HG03354 (cell line): ENCODE measurements at regions not wholly inside any gene's neighbourhood (a gene's known extent, or its start where the extent isn't known, plus 50 kb on each side); places are given as distances from the start of the nearest gene placed in this dataset.
"Not testable (repeated sequence)": the region's sequence is repeated elsewhere in the genome, so short reads cannot be mapped to it uniquely, and the experiment has no call there.

Experiments
- ATAC-seq: cut with Tn5 transposase; IDR thresholded peaks from one replicate; pipeline ENCODE4 v1.9.1; 2021; ENCODE audit warnings: mild to moderate bottlenecking; ENCODE audit not compliant: unreplicated experiment, poor library complexity, severe bottlenecking

DNA sequence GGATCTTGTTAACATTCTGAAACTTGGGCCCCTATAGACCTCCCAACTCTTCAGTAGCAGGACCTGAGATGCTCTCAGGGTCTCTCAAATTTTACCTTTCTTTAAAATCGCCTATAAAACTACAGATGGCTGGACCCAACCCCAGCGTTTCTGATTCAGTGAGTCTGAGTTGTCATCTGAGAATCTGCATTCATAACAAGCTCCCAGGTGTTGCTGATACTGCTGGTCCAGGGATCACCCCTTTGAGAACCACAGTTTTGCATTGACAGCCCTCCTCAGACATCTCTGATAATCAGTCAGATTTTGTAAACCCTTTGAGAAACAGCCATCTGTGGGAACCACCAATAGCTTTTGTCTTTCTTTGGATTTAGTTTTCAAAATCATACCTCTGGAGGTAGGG is 315.8 kb downstream of the CYRIA start:
- no peak for ATAC-seq

DNA sequence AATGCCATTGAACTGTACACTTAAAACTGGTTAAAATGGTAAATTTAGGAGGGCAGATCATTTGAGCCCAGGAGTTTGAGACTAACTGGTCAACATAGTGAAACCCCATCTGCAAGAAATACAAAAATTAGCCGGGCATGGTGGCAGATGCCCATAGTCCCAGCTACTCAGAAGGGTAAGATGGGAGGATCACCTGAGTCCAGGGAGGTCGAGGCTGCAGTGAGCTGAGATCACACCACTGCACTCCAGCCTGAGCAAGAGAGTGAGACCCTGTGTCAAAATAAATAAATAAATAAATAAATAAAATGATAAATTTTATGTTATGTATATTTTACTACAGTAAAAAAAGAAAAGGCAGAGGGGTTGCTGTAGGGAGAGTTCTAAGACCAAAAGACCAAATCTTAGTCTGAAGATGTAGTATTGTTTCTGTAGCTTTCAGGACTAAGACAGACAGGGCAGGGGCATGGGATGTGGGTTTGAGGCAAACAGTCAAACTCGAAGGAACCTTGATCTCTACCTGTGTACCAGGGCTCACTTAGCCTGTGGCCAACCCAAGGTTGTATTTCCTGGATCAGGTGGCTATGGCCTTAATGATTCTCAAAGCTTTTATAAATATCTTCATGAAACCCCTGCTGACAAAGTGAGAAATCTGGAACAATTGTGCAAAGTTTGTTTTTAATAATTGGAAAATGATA is 316.7 kb downstream of the CYRIA start:
- ATAC-seq = no peak

DNA sequence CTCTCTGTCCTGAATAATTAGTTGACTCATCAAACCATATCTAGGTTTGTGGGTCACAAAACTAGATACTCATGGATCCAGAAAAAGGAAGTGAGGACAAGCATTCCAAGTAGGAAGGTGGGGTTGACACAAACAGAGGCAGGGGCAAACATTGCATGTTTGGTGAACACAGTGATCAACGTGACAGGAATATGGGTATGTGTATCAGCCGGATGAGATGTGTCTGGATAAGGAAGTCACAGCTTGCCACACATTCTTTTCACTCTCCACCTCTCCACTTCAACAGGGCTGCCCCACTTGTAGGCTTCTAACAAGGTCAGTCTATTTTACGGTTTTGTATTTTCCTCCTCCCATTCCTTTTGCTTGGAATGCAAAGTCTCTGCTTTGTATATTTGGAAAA is 319.0 kb downstream of the CYRIA start:
- ATAC-seq = no peak

DNA sequence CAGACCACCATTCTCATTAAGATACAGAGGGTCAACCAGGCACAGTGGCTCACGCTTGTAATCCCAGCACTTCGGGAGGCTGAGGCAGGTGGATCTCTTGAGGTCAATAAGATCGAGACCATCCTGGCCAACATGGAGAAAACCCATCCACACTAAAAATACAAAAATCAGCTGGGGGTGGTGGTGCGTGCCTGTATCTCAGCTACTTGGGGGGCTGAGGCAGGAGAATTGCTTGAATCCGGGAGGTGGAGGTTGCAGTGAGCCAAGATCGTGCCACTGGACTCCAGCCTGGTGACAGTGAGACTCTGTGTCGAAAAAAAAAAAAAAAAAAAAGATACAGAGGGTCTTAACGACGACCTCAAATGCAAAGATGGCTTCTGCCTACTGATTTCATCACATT is 320.4 kb downstream of the CYRIA start:
- ATAC-seq = not testable (repeated sequence)

DNA sequence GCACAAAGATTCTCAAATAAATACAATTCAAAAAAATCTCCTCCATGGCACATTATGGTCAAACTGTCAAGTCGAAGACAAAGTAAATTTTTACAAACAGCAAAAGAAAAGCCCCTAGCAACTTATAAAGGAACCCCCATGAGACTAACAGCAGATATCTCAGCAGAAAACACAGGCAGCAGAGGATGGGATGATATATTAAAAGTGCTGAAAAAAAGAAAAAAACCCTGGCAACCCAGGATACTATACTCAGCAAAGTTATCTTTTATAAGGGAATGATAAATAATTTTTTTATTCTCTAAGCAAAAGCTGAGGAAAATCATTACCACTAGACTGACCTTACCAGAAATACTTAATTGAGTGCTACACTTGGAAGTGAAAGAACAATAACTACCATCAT is 326.4 kb downstream of the CYRIA start:
- ATAC-seq = no peak

DNA sequence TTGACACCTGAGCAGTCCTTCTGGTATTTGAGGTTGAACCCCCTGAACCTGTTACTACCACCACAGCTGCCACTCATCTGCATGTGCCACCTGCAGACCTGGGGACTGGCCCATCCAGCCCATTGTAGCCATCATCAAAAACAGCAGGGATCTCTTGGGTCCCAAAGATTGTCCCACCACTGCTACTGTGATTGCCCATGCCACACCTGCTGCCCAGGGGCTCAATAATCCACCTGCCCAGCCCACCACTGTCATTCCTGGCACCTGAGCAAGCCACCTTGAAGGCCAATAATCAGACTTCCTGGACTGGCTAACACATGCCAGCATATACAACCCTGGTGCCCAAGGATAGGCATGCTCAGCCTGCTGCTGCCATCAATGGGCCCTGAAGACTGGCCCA is 327.6 kb downstream of the CYRIA start:
- ATAC-seq = no peak

DNA sequence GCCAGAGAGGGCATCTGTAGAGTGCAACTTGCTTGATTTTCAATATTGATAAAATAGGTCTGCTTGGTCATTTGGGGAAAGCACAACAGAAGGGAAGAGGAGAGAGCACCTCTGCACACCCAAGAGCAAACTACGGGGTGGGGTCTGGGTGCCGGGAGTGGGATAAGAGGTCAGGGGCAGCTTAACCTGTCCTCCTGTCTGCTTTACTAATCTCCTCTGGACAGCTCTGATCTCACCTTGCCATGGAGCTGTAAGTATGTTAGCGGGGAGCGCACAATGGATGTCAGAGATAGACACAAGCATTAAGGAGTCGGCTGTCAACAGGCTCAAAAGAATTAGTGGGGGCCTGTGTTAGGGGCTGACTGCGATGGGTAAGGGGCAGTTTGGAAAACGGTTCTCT is 328.7 kb downstream of the CYRIA start:
- no peak for ATAC-seq

DNA sequence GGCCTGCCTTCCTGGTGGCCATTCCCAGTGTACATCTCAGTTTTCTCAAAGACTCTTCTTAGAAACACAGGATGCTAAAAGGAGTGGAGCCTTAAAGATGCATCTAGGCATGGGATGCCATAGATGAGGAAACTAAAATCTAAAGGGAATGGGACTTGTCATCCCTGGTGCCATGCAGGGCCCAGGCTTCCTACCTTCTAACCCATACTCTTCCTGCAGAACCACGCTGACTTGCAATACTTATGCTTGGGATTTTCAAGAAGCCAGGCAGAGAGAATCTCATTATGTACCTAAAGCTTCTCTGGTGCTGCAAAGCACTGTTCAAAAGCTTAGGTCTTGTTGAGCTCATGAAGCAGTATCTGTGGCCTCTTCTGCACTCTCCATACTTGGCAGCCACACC is 329.1 kb downstream of the CYRIA start:
- no peak for ATAC-seq

DNA sequence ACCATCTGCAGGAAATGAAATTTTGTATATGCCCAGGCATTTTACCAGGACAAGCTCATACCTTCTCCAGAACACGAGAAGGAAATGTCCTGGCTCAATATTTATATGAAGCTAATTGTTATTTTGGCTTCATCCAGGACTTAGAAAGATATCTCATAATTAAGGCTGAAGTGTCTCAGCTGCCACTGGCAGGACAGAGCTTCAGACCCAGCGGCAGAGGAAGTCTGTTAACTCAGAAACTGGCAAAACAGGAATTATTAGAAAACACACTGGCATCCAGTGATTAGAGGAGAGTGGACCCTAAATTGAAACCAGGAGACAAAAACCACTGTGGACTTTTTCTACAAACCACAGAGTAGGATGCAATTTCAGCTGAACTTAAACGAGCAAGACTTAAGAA is 329.7 kb downstream of the CYRIA start:
- no peak for ATAC-seq

DNA sequence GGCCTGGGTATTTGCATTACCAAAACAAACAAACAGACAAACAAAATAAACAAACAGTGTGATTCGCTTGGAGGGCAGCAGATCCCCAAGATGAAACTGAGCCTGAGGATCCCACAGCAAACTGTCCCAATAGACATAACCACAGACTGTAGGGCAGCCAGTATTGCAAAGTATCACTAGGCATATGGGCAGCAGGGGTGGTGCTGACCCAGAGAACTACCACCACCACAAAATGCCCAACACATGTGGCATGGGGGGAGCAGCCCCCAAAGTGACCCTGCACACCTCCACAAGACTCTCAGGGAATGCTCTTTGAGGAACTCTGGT is 330.1 kb downstream of the CYRIA start:
- no peak for ATAC-seq

DNA sequence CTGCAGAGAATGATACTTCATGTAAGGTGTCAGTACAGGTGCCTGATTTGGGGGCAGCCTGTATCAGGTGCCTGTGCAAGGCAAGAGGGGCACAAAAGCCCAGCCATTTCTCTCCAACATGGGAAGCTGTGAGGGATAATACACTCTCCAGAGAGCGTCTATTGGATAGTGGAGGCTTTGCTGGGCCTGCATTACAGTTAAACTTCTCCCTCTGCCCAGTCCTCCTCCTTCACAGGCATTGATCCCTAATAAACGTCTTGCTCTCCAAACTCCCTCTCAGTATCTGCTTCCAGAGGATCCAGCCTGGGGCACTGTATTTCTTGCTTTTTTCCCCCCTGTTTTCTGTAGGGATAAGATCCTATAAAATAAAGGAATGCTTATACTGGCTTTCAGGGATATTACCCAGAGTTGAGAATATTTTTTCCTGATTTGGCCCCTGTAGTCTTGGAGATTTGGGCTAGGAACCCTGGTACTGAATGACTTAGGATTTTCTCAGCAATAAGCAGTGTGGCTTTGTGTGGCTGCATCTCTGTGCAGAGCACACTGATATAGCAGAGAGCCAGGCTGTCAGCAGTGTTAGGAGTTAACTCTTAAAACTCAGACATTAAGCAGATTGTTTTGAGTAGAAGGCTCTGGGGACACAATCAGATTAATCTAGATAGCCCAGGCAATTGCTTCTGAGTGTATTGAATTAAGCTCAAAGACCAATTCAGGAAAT is 330.6 kb downstream of the CYRIA start:
- ATAC-seq = no peak

DNA sequence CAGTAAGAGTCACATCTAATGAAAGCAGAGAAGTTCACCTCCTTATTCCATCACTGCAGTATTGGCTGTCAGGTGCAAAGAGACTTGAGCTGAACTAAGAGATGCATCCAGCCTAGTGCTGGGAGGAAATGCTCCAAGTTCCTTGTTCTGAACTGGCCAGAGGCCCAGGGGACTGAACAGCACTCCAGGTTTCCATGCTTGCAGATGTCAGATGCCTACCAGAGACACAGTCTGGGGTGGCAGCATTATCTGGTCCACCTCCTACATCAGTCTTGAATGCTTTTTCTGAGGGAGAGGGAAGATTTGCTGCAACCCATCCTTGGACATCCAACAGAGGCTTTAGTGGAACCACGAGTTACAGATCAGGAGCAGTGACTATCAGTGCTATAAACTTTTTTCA is 331.3 kb downstream of the CYRIA start:
- ATAC-seq = no peak

DNA sequence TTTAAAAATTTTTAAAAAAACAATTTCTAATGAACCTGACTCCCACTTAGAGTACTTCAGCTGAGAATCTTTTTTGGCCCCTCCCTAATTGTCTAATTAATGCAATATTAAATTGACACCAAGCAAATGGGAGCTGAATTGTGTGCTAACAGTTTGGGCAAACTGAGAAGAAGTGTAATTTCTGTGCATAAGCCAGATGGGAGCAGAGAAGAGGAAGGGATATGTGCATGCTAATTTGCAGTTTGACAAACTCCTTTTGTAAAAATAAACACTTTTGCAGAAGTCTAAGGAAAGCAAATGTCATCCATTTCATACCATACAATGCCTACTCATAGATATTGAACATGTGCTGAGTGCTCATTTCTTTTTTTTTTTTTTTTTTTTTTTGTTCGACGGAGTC is 332.0 kb downstream of the CYRIA start:
- no peak for ATAC-seq

DNA sequence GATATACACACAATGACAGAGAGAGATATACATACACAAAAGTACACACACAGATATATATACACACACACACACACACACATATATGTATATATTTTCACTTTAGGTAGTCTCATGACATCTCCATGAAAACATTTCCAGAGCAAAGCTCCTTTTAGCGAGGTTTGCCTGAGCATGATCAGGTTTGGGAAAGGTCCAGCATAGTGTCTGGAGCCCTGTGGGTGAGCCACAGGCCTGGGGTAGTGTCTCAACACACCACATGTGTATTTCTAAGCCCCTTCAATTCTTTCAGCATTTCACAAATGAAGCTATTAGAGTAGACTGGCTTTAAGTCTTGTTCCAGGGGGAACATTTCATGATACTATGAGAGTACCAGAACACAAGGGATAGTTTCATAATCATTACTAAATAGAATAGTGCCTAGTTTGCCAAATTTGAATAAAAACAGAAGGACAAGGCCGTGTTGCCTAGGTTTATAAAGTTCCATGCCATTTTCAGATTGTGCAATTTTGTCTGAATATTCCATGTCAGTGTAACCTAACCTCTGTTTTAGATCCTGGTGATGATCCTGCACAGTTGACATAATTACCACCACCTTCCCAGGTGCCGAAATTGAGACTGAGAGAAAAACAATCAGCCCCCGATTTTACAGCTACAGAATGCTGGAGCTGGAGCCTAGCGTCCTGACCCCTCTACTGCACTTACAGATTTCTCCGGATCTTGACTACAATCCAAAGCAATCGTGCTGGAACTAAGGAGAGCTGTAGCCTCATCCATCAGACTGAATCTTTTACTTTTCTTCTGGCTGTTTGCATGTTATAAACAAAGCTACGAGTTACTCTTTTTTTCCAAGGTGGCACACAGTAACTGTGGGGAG is 332.7 kb downstream of the CYRIA start:
- no peak for ATAC-seq

DNA sequence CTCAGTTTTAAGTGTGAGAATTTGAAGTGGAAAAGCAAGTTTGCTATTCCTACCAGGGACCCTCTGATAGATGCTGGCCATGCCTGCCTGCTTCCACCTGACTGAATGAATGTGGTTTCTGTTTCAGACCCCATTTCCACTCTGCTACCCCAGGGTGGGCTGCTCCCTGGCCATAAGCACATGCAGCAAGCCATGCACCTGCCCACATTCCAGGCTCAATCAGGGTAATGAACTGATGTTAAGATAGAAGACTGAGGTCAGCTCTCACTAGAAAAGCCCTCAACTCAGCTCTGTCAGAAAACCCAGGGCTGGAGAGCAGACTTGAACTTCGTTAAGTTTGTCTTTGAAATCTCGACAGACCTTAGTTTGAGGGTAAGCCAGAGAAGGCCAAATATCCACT is 333.9 kb downstream of the CYRIA start:
- ATAC-seq = no peak

DNA sequence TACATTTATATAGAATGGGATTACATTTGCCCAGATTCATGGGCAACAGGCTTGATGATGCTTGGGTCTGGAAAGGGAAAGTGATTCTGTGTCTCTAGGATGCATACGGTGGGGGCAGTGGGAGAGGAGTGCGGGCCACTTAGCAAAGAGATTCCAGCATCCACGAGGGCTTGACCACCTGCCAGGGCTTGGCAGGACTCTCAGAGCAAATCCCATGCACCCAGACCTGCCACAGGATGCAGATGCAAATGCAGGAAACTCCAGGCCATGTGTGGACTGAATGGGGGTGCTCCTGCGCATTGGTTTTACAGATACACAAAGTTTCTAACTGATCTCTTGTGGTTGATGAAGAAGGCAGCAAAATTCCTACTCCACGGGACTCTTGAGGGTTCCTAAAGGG is 334.7 kb downstream of the CYRIA start:
- ATAC-seq = no peak

DNA sequence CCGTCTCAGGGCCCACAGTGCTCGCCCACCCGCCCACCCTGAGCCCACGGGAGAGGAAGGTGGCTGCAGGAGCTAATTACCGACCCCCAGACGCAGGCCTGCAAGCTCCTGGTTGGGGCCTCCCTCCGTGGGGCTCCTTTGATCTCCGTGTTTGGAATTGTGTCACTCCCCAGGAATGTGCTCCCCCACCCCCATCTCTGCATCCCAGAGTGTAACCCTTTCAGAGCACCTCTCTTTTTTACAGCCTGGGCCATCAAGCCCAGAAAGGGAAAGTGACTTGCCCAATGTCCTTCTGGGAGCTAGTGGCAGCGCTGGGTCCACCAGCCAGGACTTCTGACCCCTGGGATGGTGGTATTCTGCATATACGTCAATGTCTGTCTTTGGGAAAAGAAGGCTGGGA is 335.1 kb downstream of the CYRIA start:
- no peak for ATAC-seq

DNA sequence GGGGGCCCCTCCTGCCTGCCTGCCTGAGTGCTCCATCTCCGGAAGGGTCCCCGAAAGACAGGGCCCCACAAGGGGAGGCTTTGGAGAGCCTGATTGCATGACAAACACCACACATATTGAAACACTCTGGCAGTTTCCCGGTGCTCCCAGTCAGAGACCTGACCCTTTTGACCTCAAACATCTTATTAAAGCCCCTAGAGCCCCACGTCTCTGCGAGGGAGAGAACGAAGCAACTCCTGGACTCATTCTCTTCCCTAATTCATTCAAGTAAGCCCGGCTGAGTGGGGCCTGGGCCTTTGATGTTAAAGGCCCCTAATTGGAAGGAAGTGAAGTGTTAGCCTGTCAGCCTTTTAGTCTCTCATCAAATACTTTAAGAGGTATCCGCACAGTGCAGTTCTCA is 335.6 kb downstream of the CYRIA start:
- no peak for ATAC-seq

DNA sequence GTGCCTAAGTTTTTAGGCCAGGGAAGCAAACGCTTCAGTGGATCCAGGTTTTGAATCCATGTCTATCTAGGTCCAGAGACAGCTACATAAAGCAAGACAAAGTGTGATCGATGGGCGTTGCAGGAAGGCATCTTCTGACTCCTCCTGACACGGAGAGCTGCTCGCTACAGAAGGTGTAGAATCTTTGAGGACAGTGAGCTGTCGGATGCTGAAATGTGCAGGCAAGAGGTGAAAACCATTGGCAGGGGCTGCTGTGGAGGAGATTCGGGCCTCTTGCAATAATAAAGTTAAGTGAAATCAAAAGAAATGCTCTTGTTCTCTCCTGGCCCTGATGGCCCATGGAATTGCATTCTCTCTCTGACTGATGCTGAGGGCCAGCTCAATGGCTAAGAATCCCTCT is 336.2 kb downstream of the CYRIA start:
- no peak for ATAC-seq

DNA sequence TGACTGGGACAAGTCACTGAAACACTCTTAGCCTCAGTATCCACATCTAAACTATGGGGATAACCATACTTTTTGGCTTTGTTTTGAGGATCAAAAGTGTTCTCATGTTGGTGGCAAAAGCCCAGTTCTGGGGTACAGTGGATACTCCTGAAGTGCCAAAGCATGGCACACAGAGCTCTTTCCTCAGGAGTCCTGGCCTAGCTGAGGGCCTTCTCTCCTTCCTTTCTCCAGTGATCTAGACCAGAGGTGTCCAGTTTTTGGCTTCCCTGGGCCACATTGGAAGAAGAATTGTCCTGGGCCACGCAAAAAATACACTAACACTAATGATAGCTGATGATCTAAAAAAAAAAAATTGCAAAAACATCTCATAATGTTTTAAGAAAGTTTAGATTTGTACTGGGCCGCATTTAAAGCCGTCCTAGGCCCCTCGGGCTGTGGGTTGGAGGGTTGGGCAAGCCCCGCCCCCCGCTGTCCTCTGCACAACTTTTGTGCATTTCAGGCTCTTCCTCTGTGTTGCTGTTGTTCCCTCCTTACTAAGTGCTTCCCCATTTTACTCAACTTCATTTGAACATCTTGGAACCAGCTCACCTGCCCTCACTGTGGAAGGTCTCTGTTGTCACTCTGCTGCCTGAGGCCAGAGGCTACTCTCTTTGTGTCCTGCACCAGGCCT is 337.0 kb downstream of the CYRIA start:
- ATAC-seq = no peak
